ENCODE measurements at regions not wholly inside any gene's neighbourhood (a gene's known extent, or its start where the extent isn't known, plus 50 kb on each side); places are given as distances from the start of the nearest gene placed in this dataset.

GRCh38 chr9:28999806-29000205 is 1426.5 kb upstream of the C9orf72 start:
- no peak for TF ChIP-seq CTCF (IDR thresholded peaks at IDR 0.05)
- TF ChIP-seq EZH2phosphoT487 (IDR thresholded peaks at IDR 0.05): no peak
- no peak for TF ChIP-seq EZH2 (IDR thresholded peaks at IDR 0.05)

Measured in neural progenitor cell (in vitro differentiated cells).